KMS-11 (cell line): ENCODE measurements at regions not wholly inside any gene's neighbourhood (a gene's known extent, or its start where the extent isn't known, plus 50 kb on each side); places are given as distances from the start of the nearest gene placed in this dataset.

Experiments used
- H2AFZ ChIP-seq: fragments of 200-600 bp; sonication (generic); 2 replicates; pipeline ENCODE4 v1.6.1; 2016; ENCODE audit warnings: antibody characterized with exemption, mixed run types, low read depth
- H3K27ac ChIP-seq: fragments of 200-600 bp; sonication (generic); 2 replicates; pipeline ENCODE4 v1.6.1; 2016; ENCODE audit warnings: mild to moderate bottlenecking, mixed run types
- H3K27me3 ChIP-seq: fragments of 200-600 bp; sonication (generic); 2 replicates; pipeline ENCODE4 v1.6.1; 2017; ENCODE audit warnings: mild to moderate bottlenecking, low read depth, mixed run types, moderate library complexity; ENCODE audit not compliant: insufficient read depth
- H3K36me3 ChIP-seq: fragments of 200-600 bp; sonication (generic); 2 replicates; pipeline ENCODE4 v1.6.1; 2017; ENCODE audit warnings: mild to moderate bottlenecking, mixed run types; ENCODE audit not compliant: insufficient read depth
- H3K4me1 ChIP-seq: fragments of 200-600 bp; sonication (generic); 2 replicates; pipeline ENCODE4 v1.6.1; 2016; ENCODE audit warnings: mild to moderate bottlenecking, low read depth, mixed run types; ENCODE audit not compliant: poor library complexity, severe bottlenecking
- H3K4me2 ChIP-seq: fragments of 200-600 bp; sonication (generic); 2 replicates; pipeline ENCODE4 v1.7.0; 2016; ENCODE audit warnings: mild to moderate bottlenecking, mixed run types
- H3K4me3 ChIP-seq: fragments of 200-600 bp; sonication (generic); IDR thresholded peaks from 2 replicates; pipeline ENCODE4 v1.6.1; 2017; ENCODE audit warnings: low read depth, low read length, mixed read lengths; ENCODE audit not compliant: insufficient read depth
- H3K79me2 ChIP-seq: fragments of 200-600 bp; sonication (generic); 2 replicates; pipeline ENCODE4 v1.6.1; 2016; ENCODE audit warnings: low read depth, mixed run types; ENCODE audit not compliant: insufficient read depth
- H3K9ac ChIP-seq: fragments of 200-600 bp; sonication (generic); 2 replicates; pipeline ENCODE4 v1.6.1; 2016; ENCODE audit warnings: mild to moderate bottlenecking, mixed run types
- H4K20me1 ChIP-seq: fragments of 200-600 bp; sonication (generic); 2 replicates; pipeline ENCODE4 v1.6.1; 2016; ENCODE audit warnings: mild to moderate bottlenecking, mixed run types; ENCODE audit not compliant: insufficient read depth
- TF ChIP-seq, protein P1 (sequence below): fragments of 200-600 bp; sonication (generic); conservative IDR thresholded peaks from 2 replicates; pipeline ENCODE4 v1.6.1; 2017; ENCODE audit warnings: low read depth, mild to moderate bottlenecking, antibody characterized with exemption, low read length, moderate library complexity, mixed read lengths

DNA sequence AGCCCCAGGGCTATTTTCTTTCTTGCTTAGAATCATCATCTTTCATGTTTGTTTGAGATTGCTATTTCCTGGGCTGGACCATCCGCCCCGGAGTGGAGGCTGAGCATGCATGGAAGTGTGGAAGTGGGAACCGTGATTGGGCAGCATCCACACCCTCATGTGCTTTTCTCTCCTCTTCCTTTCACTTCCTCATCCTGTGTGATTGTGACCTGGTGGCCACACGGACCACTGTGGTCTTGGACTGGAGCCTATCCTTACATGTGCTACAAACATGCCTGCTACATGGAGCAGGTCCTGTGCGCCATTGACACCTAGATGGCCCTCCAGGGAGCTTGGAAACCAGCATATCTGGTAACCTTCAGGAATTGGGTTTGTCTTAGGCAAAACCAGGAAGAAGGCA is 175.9 kb upstream of the LCORL start:
- TF ChIP-seq, protein P1, sequence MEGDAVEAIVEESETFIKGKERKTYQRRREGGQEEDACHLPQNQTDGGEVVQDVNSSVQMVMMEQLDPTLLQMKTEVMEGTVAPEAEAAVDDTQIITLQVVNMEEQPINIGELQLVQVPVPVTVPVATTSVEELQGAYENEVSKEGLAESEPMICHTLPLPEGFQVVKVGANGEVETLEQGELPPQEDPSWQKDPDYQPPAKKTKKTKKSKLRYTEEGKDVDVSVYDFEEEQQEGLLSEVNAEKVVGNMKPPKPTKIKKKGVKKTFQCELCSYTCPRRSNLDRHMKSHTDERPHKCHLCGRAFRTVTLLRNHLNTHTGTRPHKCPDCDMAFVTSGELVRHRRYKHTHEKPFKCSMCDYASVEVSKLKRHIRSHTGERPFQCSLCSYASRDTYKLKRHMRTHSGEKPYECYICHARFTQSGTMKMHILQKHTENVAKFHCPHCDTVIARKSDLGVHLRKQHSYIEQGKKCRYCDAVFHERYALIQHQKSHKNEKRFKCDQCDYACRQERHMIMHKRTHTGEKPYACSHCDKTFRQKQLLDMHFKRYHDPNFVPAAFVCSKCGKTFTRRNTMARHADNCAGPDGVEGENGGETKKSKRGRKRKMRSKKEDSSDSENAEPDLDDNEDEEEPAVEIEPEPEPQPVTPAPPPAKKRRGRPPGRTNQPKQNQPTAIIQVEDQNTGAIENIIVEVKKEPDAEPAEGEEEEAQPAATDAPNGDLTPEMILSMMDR: no peak
- Histone ChIP-seq H3K27ac (no peak overlapping the region), H3K4me2 (no peak overlapping the region), H4K20me1 (no peaks in the 10 kb centered on the region), H3K4me1 (no peaks in the 10 kb centered on the region), H3K79me2 (no peaks in the 10 kb centered on the region), H3K4me3 (no peak overlapping the region), H2AFZ (no peak overlapping the region), H3K36me3 (no peaks in the 10 kb centered on the region), H3K9ac (no peak overlapping the region), H3K27me3 (no peaks in the 10 kb centered on the region)

DNA sequence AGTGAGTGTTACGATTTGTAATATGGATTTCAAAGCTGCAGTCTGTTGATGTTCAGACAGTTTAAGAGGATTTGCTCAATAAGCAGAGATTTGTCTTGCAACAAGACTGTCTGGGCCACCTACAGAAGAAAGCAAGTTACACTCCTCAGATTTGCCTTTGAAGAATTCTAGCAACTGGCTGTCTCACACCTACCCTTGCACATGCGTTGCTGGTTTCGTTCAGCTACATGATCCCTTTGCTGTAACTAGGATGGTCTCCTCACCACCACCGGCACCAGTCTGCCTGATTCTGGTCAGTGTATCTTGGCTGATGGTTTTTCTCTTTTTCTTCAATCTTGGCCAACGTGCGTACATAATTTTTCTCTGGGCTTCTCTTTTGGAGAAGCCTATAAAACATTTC is 172.7 kb upstream of the LCORL start:
- Histone ChIP-seq H3K4me3 (no peak overlapping the region), H3K79me2 (no peaks in the 10 kb centered on the region), H4K20me1 (no peaks in the 10 kb centered on the region), H2AFZ (no peak overlapping the region), H3K36me3 (no peaks in the 10 kb centered on the region), H3K27ac (no peak overlapping the region), H3K27me3 (no peaks in the 10 kb centered on the region), H3K4me2 (no peak overlapping the region), H3K4me1 (no peaks in the 10 kb centered on the region), H3K9ac (no peak overlapping the region)
- TF ChIP-seq, protein P1: no peak

DNA sequence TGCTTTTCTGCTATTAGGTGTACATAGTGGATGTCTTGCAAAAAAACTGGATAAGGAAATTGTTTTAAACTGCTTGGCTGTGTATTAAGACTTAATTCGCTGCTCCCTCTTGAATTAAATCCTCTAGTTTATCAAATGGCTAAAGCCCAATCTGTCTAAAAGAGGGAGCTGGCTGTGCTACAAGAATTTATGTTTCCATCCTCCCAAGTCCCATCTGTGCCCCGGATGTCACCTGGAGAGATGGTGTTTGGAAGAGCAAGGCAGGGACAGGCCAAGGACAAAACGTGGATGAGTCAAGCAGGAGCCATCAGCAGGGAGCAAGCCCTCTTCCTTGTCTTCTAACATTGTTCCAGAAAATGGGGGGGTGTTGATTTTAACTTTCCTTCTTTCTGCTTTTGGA is 171.3 kb upstream of the LCORL start:
- Histone ChIP-seq H3K27me3 (no peaks in the 10 kb centered on the region), H3K4me2 (no peak overlapping the region), H3K27ac (no peak overlapping the region), H3K4me1 (no peaks in the 10 kb centered on the region), H3K9ac (no peak overlapping the region), H4K20me1 (no peaks in the 10 kb centered on the region), H3K4me3 (no peak overlapping the region), H3K36me3 (no peaks in the 10 kb centered on the region), H3K79me2 (no peaks in the 10 kb centered on the region), H2AFZ (no peak overlapping the region)
- TF ChIP-seq, protein P1: no peak

DNA sequence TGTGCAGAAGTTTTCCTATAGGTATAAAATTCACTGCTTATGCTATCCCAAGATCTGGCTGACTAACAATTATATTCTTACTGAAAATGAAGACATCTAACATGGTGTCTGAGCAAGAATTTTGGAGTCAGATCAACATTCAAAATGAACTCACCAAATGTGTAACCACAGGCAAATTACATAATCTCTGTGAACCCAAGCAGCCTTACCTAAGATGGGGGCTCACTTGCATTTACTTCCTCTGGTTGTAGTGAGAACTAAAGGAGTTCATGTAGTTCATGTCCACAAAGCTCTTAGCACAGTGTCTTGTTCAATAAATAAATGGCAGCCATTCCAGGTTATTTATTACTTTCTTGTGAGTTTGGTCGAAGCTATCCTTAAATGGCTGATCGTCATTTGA is 163.9 kb upstream of the LCORL start:
- TF ChIP-seq, protein P1: no peak
- Histone ChIP-seq H3K9ac (no peak overlapping the region), H3K27me3 (no peaks in the 10 kb centered on the region), H2AFZ (no peak overlapping the region), H3K79me2 (no peaks in the 10 kb centered on the region), H3K4me1 (no peaks in the 10 kb centered on the region), H4K20me1 (no peaks in the 10 kb centered on the region), H3K36me3 (no peaks in the 10 kb centered on the region), H3K27ac (no peak overlapping the region), H3K4me3 (no peak overlapping the region), H3K4me2 (no peak overlapping the region)

DNA sequence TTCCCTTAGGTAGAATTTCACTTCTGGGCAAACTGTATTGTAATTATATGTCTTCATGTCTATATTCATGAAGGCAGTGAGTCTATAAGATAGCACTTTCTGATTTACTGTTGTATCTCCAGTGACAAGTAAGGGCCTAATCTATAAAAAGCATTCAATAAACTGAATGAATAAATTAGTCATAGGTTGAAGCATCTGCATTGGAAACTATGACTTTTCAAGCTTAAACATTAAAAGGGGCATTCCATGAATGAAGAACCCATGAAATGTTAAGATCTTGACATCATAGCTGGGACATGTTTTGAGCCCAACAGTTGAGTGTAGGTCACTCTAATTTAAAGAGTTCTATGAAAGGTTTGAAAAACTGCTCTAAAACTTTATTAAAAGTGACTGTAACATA is 159.3 kb upstream of the LCORL start:
- H3K36me3 ChIP-seq: no peaks in the 10 kb centered on the region
- no peak overlapping the region for H3K4me3 ChIP-seq
- no peaks in the 10 kb centered on the region for H3K79me2 ChIP-seq
- H3K9ac ChIP-seq: no peak overlapping the region
- H3K4me2 ChIP-seq: no peak overlapping the region
- TF ChIP-seq, protein P1: no peak
- no peak overlapping the region for H2AFZ ChIP-seq
- no peaks in the 10 kb centered on the region for H4K20me1 ChIP-seq
- no peak overlapping the region for H3K27ac ChIP-seq
- H3K4me1 ChIP-seq: no peaks in the 10 kb centered on the region
- no peaks in the 10 kb centered on the region for H3K27me3 ChIP-seq
